ENCODE measurements at regions not wholly inside any gene's neighbourhood (a gene's known extent, or its start where the extent isn't known, plus 50 kb on each side); places are given as distances from the start of the nearest gene placed in this dataset.

DNA sequence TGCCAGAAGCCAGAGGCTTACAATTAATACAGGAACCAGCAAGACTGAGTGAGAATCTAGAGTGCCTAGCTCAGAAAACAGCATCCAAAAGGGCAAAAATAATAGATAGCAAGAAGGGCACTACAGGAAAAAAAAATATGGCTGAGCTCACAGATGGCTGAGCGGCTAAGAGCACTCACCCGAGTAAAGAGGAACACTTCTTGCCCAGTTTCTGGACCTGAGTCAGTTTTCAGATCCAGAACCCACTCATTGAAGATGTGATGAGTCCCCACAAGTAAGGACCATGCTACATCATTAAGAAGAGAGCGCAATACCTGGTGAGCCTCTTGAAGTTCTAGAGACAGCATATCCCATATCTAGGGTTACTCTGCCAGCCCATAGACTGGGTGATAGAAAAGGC is 65.5 kb upstream of the MAP3K1 start:
- CTCF ChIA-PET (ENCODE audit: low intra/inter-chr PET ratio), result no interaction called here
- 24% methylated on average over 3 of the region's 3 CpGs for WGBS (ENCODE audit: insufficient coverage, low coverage, missing lambda C conversion rate)
- intact Hi-C loops (cut with micrococcal nuclease), result no loop called here
- H3K9ac ChIP-seq (ENCODE audit: insufficient read depth in 1 of 2, low read depth in 2 of 2, low read length in 2 of 2), result no peak overlapping the region
- POLR2A ChIA-PET, result interaction anchor here (0.5 to 0.6 kb wide), 2 partner anchors 22 to 253 kb away, joined by 3 read pairs; no protein-coding TSS in a partner anchor
- H3K27ac ChIP-seq (ENCODE audit: extremely low read depth, low read depth, low read length), result no peak overlapping the region
- FAIRE-seq (no peak), ATAC-seq (no peak), DNase-seq (ENCODE audit: extremely low read depth in 1 of 4, low spot score in 3 of 4) (no peak)
- H2AFZ ChIP-seq (ENCODE audit: low read depth, low read length), result no peak overlapping the region
- in situ Hi-C loops (cut with MboI), result no loop called here
- no peaks in the 10 kb centered on the region for H3K79me2 ChIP-seq (ENCODE audit: control insufficient read depth, insufficient read depth, low read length)
- no peaks in the 10 kb centered on the region for H3K36me3 ChIP-seq (ENCODE audit: control insufficient read depth, insufficient read depth, low read length)
- H3K27me3 ChIP-seq (ENCODE audit: control insufficient read depth in 2 of 2, insufficient read depth in 2 of 2, low read length in 2 of 2), result no peaks in the 10 kb centered on the region; a peak in 1 of 5 replicates
- TF ChIP-seq FOS (IDR thresholded peaks at IDR 0.05; ENCODE audit: extremely low read depth, insufficient read length) (no peak), PPARD (CRISPR knock-in tag; IDR thresholded peaks at IDR 0.05) (no peak), SMARCB1 (IDR thresholded peaks at IDR 0.05; ENCODE audit: insufficient read length, low read depth) (no peak), ZNF124 (CRISPR knock-in tag; IDR thresholded peaks at IDR 0.05) (no peak), GTF2A2 (tag; IDR thresholded peaks at IDR 0.05) (no peak), GTF2E2 (tag; IDR thresholded peaks at IDR 0.05) (no peak)
- H3K4me1 ChIP-seq (replicated peaks in 1 of 2; ENCODE audit: control insufficient read depth in 2 of 2, insufficient read depth in 2 of 2, low read length in 2 of 2), result no peaks in the 10 kb centered on the region
- H4K20me1 ChIP-seq (replicated peaks; ENCODE audit: control insufficient read depth, insufficient read depth, low read length), result no peaks in the 10 kb centered on the region
- BruUV-seq (replicated peaks), result no TSS peak
- H3K4me2 ChIP-seq (ENCODE audit: insufficient read depth, low read length), result no peak overlapping the region
- no peak overlapping the region for H3K4me3 ChIP-seq
- no peaks in the 10 kb centered on the region for H3K9me1 ChIP-seq (ENCODE audit: control insufficient read depth, insufficient read depth, low read length)
- no peaks in the 10 kb centered on the region; the same call in 1 of the 2 replicates for H3K9me3 ChIP-seq (replicated peaks; ENCODE audit: control insufficient read depth, insufficient read depth, low read depth, low read length)

DNA sequence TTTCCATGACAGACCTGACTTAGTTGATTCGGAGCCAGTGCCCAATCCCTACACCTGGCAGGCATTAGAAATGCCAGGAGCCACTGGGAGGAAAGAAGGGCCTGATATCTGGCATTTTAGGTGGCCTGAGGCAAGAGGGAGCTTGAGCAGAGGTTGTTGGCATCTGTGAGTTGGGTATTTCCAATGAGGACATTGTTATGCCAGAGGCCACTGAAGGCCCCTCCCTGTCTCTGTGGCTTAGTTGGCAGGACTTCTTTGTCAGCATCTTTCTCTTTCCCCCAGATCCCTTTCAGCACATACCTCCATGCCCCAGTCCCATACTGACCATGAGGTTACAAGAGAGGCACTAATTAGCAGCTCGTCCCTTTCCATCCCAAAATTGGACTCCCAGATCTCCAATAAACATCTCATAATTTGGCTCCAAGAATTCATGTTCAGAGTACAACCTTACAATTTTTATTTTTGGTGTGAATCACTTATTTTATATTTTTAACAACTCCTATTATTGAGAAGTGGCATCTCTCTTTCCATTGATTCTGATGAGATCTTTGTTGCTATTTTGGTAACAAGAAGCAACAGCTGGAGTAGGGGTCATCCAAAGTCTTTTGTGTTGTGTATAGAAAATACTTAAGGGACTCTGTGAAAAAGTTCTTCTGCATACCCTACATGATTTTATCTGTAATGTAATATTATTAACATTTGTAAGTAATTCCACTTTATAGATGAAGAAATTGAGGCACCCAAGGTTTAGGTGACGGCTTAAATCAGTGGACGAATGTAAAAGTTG is 68.6 kb upstream of the MAP3K1 start:
- H3K9me3 ChIP-seq (replicated peaks; ENCODE audit: control insufficient read depth, insufficient read depth, low read depth, low read length), result no peaks in the 10 kb centered on the region
- DNase-seq (ENCODE audit: extremely low read depth in 1 of 4, low spot score in 3 of 4) (no peak), FAIRE-seq (no peak), ATAC-seq (no peak)
- no peaks in the 10 kb centered on the region for H3K9me1 ChIP-seq (ENCODE audit: control insufficient read depth, insufficient read depth, low read length)
- intact Hi-C loops (cut with micrococcal nuclease) (no loop called here), in situ Hi-C loops (cut with MboI) (no loop called here)
- no peaks in the 10 kb centered on the region for H3K27me3 ChIP-seq (ENCODE audit: control insufficient read depth in 2 of 2, insufficient read depth in 2 of 2, low read length in 2 of 2)
- POLR2A ChIA-PET, result interaction anchor here (1.2 kb wide), 1 partner anchor 14 kb away, joined by 3 read pairs; no protein-coding TSS in a partner anchor
- CTCF ChIA-PET (ENCODE audit: low intra/inter-chr PET ratio), result no interaction called here
- no peaks in the 10 kb centered on the region for H3K4me1 ChIP-seq (replicated peaks in 1 of 2; ENCODE audit: control insufficient read depth in 2 of 2, insufficient read depth in 2 of 2, low read length in 2 of 2)
- H3K36me3 ChIP-seq (ENCODE audit: control insufficient read depth, insufficient read depth, low read length), result no peaks in the 10 kb centered on the region
- no peaks in the 10 kb centered on the region for H3K79me2 ChIP-seq (ENCODE audit: control insufficient read depth, insufficient read depth, low read length)
- H4K20me1 ChIP-seq (replicated peaks; ENCODE audit: control insufficient read depth, insufficient read depth, low read length), result no peaks in the 10 kb centered on the region
- H3K27ac ChIP-seq (ENCODE audit: extremely low read depth, low read depth, low read length), result no peak overlapping the region
- BruUV-seq (replicated peaks), result no TSS peak
- H3K9ac ChIP-seq (ENCODE audit: insufficient read depth in 1 of 2, low read depth in 2 of 2, low read length in 2 of 2), result no peak overlapping the region
- no peak overlapping the region for H3K4me2 ChIP-seq (ENCODE audit: insufficient read depth, low read length)
- H3K4me3 ChIP-seq, result no peak overlapping the region
- 5% methylated on average over 4 of the region's 4 CpGs for WGBS (ENCODE audit: insufficient coverage, low coverage, missing lambda C conversion rate)
- no peak overlapping the region for H2AFZ ChIP-seq (ENCODE audit: low read depth, low read length)
- TF ChIP-seq NR1H2 (CRISPR knock-in tag; IDR thresholded peaks at IDR 0.05), result no peak
- TF ChIP-seq, protein P1, sequence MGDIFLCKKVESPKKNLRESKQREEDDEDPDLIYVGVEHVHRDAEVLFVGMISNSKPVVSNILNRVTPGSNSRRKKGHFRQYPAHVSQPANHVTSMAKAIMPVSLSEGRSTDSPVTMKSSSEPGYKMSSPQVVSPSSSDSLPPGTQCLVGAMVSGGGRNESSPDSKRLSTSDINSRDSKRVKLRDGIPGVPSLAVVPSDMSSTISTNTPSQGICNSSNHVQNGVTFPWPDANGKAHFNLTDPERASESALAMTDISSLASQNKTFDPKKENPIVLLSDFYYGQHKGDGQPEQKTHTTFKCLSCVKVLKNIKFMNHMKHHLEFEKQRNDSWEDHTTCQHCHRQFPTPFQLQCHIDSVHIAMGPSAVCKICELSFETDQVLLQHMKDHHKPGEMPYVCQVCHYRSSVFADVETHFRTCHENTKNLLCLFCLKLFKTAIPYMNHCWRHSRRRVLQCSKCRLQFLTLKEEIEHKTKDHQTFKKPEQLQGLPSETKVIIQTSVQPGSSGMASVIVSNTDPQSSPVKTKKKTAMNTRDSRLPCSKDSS (IDR thresholded peaks at IDR 0.05; ENCODE audit: low read depth, partially characterized antibody), result no peak
- no peak for TF ChIP-seq ZNF239 (CRISPR knock-in tag; IDR thresholded peaks at IDR 0.05)
- TF ChIP-seq, protein P2, sequence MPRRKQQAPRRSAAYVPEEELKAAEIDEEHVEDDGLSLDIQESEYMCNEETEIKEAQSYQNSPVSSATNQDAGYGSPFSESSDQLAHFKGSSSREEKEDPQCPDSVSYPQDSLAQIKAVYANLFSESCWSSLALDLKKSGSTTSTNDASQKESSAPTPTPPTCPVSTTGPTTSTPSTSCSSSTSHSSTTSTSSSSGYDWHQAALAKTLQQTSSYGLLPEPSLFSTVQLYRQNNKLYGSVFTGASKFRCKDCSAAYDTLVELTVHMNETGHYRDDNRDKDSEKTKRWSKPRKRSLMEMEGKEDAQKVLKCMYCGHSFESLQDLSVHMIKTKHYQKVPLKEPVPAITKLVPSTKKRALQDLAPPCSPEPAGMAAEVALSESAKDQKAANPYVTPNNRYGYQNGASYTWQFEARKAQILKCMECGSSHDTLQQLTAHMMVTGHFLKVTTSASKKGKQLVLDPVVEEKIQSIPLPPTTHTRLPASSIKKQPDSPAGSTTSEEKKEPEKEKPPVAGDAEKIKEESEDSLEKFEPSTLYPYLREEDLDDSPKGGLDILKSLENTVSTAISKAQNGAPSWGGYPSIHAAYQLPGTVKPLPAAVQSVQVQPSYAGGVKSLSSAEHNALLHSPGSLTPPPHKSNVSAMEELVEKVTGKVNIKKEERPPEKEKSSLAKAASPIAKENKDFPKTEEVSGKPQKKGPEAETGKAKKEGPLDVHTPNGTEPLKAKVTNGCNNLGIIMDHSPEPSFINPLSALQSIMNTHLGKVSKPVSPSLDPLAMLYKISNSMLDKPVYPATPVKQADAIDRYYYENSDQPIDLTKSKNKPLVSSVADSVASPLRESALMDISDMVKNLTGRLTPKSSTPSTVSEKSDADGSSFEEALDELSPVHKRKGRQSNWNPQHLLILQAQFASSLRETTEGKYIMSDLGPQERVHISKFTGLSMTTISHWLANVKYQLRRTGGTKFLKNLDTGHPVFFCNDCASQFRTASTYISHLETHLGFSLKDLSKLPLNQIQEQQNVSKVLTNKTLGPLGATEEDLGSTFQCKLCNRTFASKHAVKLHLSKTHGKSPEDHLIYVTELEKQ (CRISPR knock-in tag; IDR thresholded peaks at IDR 0.05), result no peak

Data from K562 (cell line).